Epithelial cell of proximal tubule (primary cell): ENCODE measurements at regions not wholly inside any gene's neighbourhood (a gene's known extent, or its start where the extent isn't known, plus 50 kb on each side); places are given as distances from the start of the nearest gene placed in this dataset.

Experiments
- DNase-seq: peaks from one replicate; pipeline ENCODE4 v3.0.0-alpha.2; 2011; ENCODE audit warnings: low read depth
- H3K4me3 ChIP-seq: 2 replicates; pipeline ENCODE4 v1.5.1; 2011; ENCODE audit warnings: low read depth, mild to moderate bottlenecking, low read length
- CTCF ChIP-seq: conservative IDR thresholded peaks from 2 replicates; pipeline ENCODE4 v1.5.1; 2012; ENCODE audit warnings: low read depth, mild to moderate bottlenecking, low read length

DNA sequence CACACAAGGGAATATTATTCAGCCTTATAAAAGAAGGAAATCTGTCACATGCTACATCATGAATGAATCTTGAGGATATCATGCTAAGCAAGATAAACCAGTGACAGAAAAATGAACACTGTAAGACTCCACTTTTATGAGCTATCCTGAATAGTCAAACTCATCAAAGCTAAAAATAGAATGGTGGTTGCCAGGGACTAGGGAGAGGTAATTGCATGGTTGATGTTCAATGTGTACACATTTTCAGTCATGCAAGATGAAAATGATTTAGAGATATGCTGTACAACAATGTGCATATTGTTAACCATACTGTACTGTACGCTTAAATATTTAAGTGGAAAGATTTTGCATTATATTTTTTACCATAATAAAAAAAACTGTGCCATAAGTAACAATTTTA, 1349.1 kb downstream of the XPNPEP1 start:
- DNase-seq = no peak
- no peak overlapping the region for H3K4me3 ChIP-seq
- no peak for TF ChIP-seq CTCF

DNA sequence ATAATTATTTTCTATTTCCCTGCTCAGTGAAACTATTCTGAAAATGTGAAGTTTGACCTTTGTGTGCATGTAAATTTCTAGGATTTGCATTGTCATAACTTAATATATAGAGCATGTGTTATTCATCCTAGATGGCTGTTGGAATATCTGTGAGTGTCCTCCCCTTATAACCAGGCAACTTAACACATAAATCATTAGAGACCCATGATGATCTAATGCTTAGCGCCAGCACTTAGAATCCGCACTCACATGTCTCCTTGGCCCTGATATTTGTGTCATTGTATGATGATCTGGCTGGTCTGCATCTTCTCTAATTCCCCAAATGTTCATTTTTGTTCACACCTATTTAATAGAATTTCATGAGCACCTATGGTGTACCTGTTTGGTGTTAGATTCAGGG, 1354.5 kb downstream of the XPNPEP1 start:
- no peak overlapping the region for H3K4me3 ChIP-seq
- DNase-seq = no peak
- TF ChIP-seq CTCF = no peak

GRCh38 chr10:108567899-108568752, 1355.2 kb downstream of the XPNPEP1 start:
- no peak overlapping the region for H3K4me3 ChIP-seq
- no peak for DNase-seq
- no peak for TF ChIP-seq CTCF

DNA sequence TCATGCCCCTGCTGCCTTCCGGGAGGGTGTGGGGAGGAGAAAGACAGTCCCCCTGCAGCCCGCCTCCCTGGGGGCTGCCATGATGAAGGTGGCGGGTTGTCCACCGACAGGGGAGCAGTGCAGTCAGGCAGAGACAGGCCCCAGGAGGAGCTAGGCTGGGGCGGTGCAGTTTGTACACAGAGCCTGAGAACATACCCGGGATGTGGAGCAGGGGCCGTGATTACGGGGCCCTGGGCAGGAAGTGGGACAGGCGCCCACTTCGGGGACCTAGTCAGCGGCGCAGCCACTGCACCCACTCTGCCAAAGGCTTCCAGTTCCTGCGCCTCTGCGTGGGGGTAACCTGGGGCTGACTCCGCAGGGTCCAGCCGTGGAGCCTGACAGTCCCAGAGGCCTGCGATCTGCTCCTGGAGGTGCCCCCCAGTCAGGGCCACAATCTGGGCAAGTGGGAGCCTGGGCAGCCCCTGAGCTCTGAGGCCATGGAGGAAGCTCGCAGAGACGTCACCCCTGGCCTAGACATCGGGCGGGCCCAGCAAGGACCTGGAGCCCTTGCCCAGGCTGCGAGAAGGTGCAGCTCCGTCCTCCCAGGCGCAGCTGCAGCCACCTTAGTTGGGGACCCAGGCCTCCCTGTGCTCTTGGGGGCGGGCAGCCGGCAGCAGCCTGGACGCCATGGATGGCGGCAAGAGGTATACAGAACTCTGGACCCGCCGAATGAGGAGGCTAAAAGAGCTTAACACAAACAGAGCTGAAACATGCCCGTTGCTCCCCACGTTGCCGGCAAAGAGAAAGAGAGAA, 1356.8 kb downstream of the XPNPEP1 start:
- H3K4me3 ChIP-seq = no peak overlapping the region
- DNase-seq = no peak
- TF ChIP-seq CTCF = no peak

- no peak for TF ChIP-seq CTCF
- DNase-seq = no peak
- H3K4me3 ChIP-seq = no peak overlapping the region
Observed at GRCh38 chr10:108562105-108562504, 1361.2 kb downstream of the XPNPEP1 start.

DNA sequence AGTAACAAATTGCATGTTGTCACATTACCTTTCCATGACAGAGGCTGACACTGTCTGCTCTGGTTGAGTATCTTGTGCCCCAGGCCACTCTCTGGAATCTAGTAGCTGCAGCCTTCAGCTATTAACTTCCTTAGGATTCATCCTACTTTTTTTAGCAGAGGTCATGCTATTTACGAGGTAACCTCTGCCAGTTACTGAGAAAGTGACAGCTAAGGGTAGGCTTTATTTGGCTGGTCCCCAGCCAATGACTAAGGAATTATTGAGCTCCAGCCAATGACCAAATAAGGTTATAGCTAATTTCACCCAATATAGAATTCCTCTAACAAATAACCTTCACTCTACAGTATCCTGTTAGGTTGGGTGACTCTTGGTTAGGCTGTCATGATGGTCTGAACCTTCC, 1361.7 kb downstream of the XPNPEP1 start:
- DNase-seq = no peak
- no peak for TF ChIP-seq CTCF
- no peak overlapping the region for H3K4me3 ChIP-seq
